Activated naive CD8-positive, alpha-beta T cell (primary cell): ENCODE measurements at regions not wholly inside any gene's neighbourhood (a gene's known extent, or its start where the extent isn't known, plus 50 kb on each side); places are given as distances from the start of the nearest gene placed in this dataset.

Source experiments
- H3K27ac Mint-ChIP-seq: one replicate; pipeline ENCODE4 v1.8.0; 2021; ENCODE audit warnings: mixed read lengths
- H3K27me3 Mint-ChIP-seq: one replicate; pipeline ENCODE4 v1.8.0; 2021; ENCODE audit warnings: mixed read lengths
- H3K36me3 Mint-ChIP-seq: one replicate; pipeline ENCODE4 v1.8.0; 2021; ENCODE audit warnings: mixed read lengths
- H3K4me1 Mint-ChIP-seq: one replicate; pipeline ENCODE4 v1.8.0; 2021; ENCODE audit warnings: low read depth, mixed read lengths
- H3K4me3 Mint-ChIP-seq: one replicate; pipeline ENCODE4 v1.8.0; 2021; ENCODE audit warnings: mild to moderate bottlenecking, mixed read lengths
- H3K9me3 Mint-ChIP-seq: one replicate; pipeline ENCODE4 v1.8.0; 2021; ENCODE audit warnings: low read depth, mixed read lengths

GRCh38 chr4:152245680-152246079 is 290.2 kb downstream of the FBXW7 start:
- H3K27me3 Mint-ChIP-seq = no peaks in the 10 kb centered on the region
- no peaks in the 10 kb centered on the region for H3K36me3 Mint-ChIP-seq
- H3K4me3 Mint-ChIP-seq = no peak overlapping the region
- no peak overlapping the region for H3K27ac Mint-ChIP-seq
- peaks cover 33% of the 10 kb centered on the region for H3K4me1 Mint-ChIP-seq
- no peaks in the 10 kb centered on the region for H3K9me3 Mint-ChIP-seq

DNA sequence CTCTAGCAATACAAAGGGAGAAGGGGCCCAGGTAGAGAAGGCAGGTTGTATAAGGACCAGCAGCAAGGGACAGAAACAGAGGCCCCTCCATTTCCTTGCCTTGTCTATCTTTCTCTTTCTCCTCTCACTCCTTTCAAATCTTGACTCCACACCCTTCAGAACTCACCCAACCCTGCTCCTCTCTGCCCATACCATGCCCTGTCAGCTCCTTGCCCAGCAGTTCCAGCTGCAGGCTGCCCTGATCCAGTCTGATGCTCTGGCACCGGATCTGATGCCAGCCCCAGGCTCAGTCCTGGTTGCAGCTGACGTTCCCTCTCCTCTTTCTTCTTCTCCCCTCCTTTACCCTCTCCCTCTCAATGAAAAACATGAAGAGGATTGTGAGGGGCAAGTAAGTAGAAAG is 291.2 kb downstream of the FBXW7 start:
- Mint-ChIP-seq H3K4me3 (no peak overlapping the region), H3K27ac (peak overlapping the region; percentile 66), H3K27me3 (no peaks in the 10 kb centered on the region), H3K4me1 (peaks cover 33% of the 10 kb centered on the region), H3K9me3 (no peaks in the 10 kb centered on the region), H3K36me3 (no peaks in the 10 kb centered on the region)

- Mint-ChIP-seq H3K4me3 (no peak overlapping the region), H3K27ac (peak overlapping the region; percentile 30)
Observed at GRCh38 chr4:152243896-152244595, 291.8 kb downstream of the FBXW7 start.

DNA sequence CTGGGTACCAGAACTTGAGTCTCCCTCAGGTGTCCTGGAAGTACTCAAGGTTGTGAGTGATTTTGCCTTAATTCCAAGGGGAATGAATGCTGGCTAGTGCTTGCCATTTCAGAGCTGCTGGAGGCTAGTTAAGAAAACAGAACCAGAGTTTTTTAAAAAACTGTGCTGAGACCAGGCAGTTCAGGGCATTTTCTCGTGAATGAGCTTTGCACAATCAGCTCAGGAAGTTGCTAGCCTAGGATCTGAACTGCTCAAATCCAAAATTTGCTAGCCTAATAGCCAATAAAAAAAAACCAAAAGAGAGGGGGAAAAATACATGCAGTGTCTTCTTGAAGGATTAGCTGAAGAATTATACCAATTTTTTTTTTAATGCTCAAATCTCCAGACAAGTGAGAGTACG is 292.7 kb downstream of the FBXW7 start:
- peak overlapping the region; percentile 6 for H3K4me3 Mint-ChIP-seq
- H3K27ac Mint-ChIP-seq = no peak overlapping the region
- H3K27me3 Mint-ChIP-seq = no peaks in the 10 kb centered on the region
- H3K36me3 Mint-ChIP-seq = no peaks in the 10 kb centered on the region
- H3K9me3 Mint-ChIP-seq = no peaks in the 10 kb centered on the region
- peaks cover 33% of the 10 kb centered on the region for H3K4me1 Mint-ChIP-seq

More at GRCh38 chr4:152243896-152244595, 291.8 kb downstream of the FBXW7 start:
- Mint-ChIP-seq H3K36me3 (no peaks in the 10 kb centered on the region), H3K9me3 (no peaks in the 10 kb centered on the region), H3K27me3 (no peaks in the 10 kb centered on the region), H3K4me1 (peaks cover 33% of the 10 kb centered on the region)

GRCh38 chr4:152240232-152240631 is 295.7 kb downstream of the FBXW7 start:
- H3K36me3 Mint-ChIP-seq = no peaks in the 10 kb centered on the region
- H3K4me1 Mint-ChIP-seq = peaks cover 18% of the 10 kb centered on the region
- H3K27ac Mint-ChIP-seq = no peak overlapping the region
- H3K27me3 Mint-ChIP-seq = no peaks in the 10 kb centered on the region
- H3K4me3 Mint-ChIP-seq = no peak overlapping the region
- no peaks in the 10 kb centered on the region for H3K9me3 Mint-ChIP-seq

GRCh38 chr4:152239216-152239615 is 296.7 kb downstream of the FBXW7 start:
- H3K4me3 Mint-ChIP-seq = no peak overlapping the region
- no peaks in the 10 kb centered on the region for H3K27me3 Mint-ChIP-seq
- H3K4me1 Mint-ChIP-seq = peaks cover 12% of the 10 kb centered on the region
- no peak overlapping the region for H3K27ac Mint-ChIP-seq
- peaks cover 2% of the 10 kb centered on the region for H3K36me3 Mint-ChIP-seq
- no peaks in the 10 kb centered on the region for H3K9me3 Mint-ChIP-seq

GRCh38 chr4:152236519-152237056 is 299.3 kb downstream of the FBXW7 start:
- H3K9me3 Mint-ChIP-seq = no peaks in the 10 kb centered on the region
- H3K27me3 Mint-ChIP-seq = no peaks in the 10 kb centered on the region
- H3K27ac Mint-ChIP-seq = no peak overlapping the region
- H3K4me1 Mint-ChIP-seq = peaks cover 2% of the 10 kb centered on the region
- H3K4me3 Mint-ChIP-seq = no peak overlapping the region
- H3K36me3 Mint-ChIP-seq = peaks cover 2% of the 10 kb centered on the region

DNA sequence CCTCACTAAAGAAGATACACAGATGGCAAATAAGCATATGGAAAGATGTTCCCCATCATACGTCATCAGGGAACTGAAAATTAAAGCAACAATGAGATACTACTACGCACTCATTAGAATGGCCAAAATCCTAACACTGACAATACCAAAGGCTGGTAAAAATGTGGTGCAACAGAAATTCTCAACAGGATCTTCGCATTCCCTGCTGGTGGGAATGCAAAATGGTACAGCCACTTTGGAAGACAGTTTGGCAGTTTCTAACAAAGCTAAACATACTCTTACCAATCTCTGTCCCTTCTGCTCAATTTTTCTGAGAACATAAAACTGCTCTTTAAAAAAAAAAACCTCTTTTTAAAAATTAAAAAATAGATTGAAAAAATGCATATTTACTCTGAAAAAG is 300.2 kb downstream of the FBXW7 start:
- H3K27ac Mint-ChIP-seq = no peak overlapping the region
- H3K4me1 Mint-ChIP-seq = peaks cover 2% of the 10 kb centered on the region
- H3K27me3 Mint-ChIP-seq = no peaks in the 10 kb centered on the region
- no peaks in the 10 kb centered on the region for H3K9me3 Mint-ChIP-seq
- peaks cover 2% of the 10 kb centered on the region for H3K36me3 Mint-ChIP-seq
- H3K4me3 Mint-ChIP-seq = no peak overlapping the region

GRCh38 chr4:152234571-152234970 is 301.3 kb downstream of the FBXW7 start:
- no peaks in the 10 kb centered on the region for H3K27me3 Mint-ChIP-seq
- H3K9me3 Mint-ChIP-seq = no peaks in the 10 kb centered on the region
- no peak overlapping the region for H3K27ac Mint-ChIP-seq
- H3K4me1 Mint-ChIP-seq = peaks cover 2% of the 10 kb centered on the region
- peaks cover 2% of the 10 kb centered on the region for H3K36me3 Mint-ChIP-seq
- no peak overlapping the region for H3K4me3 Mint-ChIP-seq

DNA sequence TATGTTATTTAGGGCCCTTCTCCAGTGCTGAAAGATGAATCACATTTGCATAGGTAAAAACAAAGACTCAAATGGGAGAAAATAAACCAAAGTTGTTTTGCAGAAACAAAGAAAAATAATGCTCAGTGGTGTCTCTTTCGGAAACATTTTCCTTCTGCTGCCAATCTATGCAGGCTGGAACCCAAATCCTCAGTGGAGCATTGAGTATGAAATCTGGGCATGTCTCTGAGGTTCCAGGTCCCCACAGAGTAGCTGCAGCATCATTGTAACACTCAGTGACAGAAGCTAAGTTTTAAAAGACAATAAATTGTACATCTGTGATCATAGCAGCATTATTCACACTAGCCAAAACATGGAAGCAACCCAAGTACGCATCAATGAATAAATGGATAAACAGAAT is 303.6 kb downstream of the FBXW7 start:
- no peaks in the 10 kb centered on the region for H3K9me3 Mint-ChIP-seq

DNA sequence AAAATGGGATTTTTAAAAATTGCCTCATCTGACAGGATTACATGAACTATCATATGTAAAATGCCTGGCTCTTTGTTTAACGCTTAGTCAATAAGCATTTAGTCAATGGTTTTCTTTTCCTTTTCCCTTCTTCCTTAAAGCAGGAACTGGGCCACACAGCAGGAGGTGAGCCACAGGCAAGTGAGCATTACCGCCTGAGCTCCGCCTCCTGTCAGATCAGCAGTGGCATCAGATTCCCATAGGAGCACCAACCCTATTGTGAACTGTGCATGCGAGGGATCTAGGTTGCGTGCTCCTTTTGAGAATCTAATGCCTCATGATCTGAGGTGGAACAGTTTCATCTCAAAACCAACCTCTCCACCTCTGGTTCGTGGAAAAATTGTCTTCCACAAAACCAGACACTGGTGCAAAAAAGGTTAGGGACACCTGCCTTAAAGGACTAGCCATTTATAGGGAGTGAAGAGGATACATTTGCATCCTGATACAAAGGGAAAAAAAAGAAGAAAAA is 306.1 kb downstream of the FBXW7 start:
- Mint-ChIP-seq H3K4me1 (peaks cover 2% of the 10 kb centered on the region), H3K4me3 (no peak overlapping the region), H3K36me3 (peaks cover 2% of the 10 kb centered on the region), H3K9me3 (no peaks in the 10 kb centered on the region), H3K27me3 (no peaks in the 10 kb centered on the region), H3K27ac (no peak overlapping the region)

More for the DNA sequence above, 303.6 kb downstream of the FBXW7 start:
- Mint-ChIP-seq H3K4me3 (no peak overlapping the region), H3K4me1 (peaks cover 2% of the 10 kb centered on the region), H3K27ac (no peak overlapping the region), H3K27me3 (no peaks in the 10 kb centered on the region), H3K36me3 (peaks cover 2% of the 10 kb centered on the region)

GRCh38 chr4:152225680-152226079 is 310.2 kb downstream of the FBXW7 start:
- peaks cover 2% of the 10 kb centered on the region for H3K36me3 Mint-ChIP-seq
- H3K4me1 Mint-ChIP-seq = peaks cover 4% of the 10 kb centered on the region
- no peaks in the 10 kb centered on the region for H3K27me3 Mint-ChIP-seq
- H3K27ac Mint-ChIP-seq = no peak overlapping the region
- H3K9me3 Mint-ChIP-seq = no peaks in the 10 kb centered on the region
- H3K4me3 Mint-ChIP-seq = no peak overlapping the region

DNA sequence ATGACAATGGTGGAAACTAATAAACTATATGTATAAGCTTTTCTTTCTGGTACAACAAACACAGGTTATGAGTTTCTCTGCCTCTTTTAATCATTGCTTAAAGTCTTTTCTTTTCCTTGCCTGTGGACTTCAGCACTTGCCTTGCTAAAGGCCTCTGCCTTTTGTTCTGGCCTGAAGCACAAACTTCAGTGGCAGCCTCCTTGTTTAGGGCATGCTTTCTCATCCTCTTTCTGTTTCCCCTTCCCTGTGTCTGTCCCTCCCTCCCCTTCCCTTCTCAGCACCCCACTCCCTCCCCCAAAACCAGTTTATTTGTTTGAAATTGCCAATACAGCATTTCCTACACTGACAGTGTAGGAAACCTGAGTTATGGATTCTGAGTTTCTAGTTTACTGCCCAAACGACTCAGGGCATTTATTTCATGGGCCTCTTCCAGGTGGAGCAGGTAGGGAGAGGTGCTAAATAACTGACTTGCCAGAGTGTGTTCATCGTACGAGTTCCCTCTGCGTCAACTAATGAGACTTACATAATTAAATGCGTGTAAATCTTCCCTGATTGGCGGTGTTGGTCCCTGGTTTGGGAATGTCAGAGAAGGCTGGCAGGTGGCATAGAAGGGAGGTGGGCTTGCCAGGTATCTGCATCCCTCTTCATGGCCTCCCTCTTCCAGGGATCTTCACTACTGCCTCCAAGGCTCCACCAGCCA is 311.0 kb downstream of the FBXW7 start:
- H3K27me3 Mint-ChIP-seq = no peaks in the 10 kb centered on the region
- peaks cover 2% of the 10 kb centered on the region for H3K36me3 Mint-ChIP-seq
- H3K4me3 Mint-ChIP-seq = no peak overlapping the region
- peaks cover 4% of the 10 kb centered on the region for H3K4me1 Mint-ChIP-seq
- H3K9me3 Mint-ChIP-seq = no peaks in the 10 kb centered on the region
- H3K27ac Mint-ChIP-seq = no peak overlapping the region

DNA sequence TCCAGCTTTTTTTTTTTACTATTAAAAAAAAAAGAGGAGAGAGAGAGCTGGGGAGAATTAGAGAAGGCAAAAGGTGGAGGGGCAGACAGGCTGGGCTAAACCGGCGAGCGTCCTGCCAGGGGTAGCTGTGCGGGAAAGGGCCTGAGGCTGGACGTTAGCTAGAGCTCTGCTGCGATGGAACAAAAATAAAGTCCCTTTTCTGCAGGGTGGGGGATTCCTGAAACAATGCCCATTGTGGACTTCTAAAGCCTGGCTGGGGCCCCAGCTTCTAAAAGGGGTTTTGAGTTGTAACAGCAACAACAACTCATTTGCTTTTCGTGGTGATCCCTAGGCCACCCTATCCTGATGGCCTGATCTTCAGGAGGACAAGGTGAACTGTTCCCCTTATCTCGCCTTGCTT is 311.7 kb downstream of the FBXW7 start:
- Mint-ChIP-seq H3K9me3 (no peaks in the 10 kb centered on the region), H3K4me1 (peaks cover 4% of the 10 kb centered on the region), H3K4me3 (no peak overlapping the region), H3K27ac (no peak overlapping the region), H3K27me3 (no peaks in the 10 kb centered on the region), H3K36me3 (peaks cover 2% of the 10 kb centered on the region)

DNA sequence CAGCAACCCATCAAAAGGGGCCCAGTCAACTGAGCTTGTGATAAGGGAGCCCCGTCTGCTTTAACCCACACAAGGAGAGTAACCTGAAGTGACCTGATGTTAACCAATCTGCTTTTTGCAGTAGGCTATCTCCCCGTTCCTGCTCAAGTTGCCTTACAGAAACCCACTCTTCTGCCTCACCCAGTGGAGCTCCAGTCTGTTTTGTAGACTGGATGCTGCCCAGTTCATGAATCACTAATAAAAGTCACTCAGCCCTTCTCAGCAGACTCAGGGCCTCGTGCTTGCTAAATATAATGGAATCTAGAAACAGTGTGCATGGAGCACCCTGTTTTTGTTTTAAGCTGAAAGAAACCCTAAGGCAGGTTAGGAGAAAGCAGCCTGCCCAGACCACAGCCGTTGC is 312.3 kb downstream of the FBXW7 start:
- H3K36me3 Mint-ChIP-seq = peaks cover 2% of the 10 kb centered on the region
- H3K4me3 Mint-ChIP-seq = no peak overlapping the region
- no peaks in the 10 kb centered on the region for H3K27me3 Mint-ChIP-seq
- no peak overlapping the region for H3K27ac Mint-ChIP-seq
- peaks cover 6% of the 10 kb centered on the region for H3K4me1 Mint-ChIP-seq
- H3K9me3 Mint-ChIP-seq = no peaks in the 10 kb centered on the region
